HG03064 (cell line): ENCODE measurements at regions not wholly inside any gene's neighbourhood (a gene's known extent, or its start where the extent isn't known, plus 50 kb on each side); places are given as distances from the start of the nearest gene placed in this dataset.
"Not testable (repeated sequence)": the region's sequence is repeated elsewhere in the genome, so short reads cannot be mapped to it uniquely, and the experiment has no call there.

Source experiments
- ATAC-seq: cut with Tn5 transposase; IDR thresholded peaks from one replicate; pipeline ENCODE4 v1.9.1; 2021; ENCODE audit warnings: low read depth; ENCODE audit not compliant: unreplicated experiment

DNA sequence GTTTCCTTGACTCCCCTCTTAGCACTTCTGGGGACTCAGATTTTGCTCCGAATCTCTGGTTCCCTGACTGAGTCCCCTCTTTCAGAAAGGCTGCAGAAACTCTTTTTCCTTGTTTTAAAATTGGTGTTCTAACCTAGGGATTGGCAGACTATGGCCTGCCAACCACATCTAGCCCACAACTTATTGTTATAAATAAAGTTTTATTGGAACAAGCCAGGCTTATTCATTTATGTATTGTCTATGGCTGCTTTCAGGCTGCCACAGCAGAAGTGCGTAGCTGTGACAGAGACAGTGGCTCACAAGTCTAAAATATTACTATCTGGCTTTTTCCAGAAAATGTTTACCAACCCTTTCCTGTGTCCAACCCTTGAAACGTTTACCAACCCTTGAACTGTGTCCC is 81.7 kb downstream of the IER5 start:
- no peak for ATAC-seq

DNA sequence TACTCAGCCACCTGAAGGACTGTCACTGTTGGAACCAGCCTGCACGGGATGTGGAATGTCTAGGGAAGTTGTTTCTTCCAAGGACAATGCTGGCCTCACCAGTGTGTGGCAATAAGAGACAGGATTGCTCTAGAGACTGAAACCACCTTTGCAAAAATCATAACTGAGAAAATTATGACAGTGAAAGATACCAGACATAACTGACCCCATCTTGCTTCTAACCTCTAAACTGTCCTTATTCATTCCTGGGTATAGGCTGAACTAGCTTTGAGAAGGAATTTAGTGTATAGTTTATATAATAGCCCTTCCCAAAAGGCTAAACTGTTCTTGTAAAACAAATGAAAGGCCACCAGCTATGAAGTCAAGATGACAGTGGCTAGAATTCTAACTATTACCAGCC is 83.6 kb downstream of the IER5 start:
- ATAC-seq: no peak

DNA sequence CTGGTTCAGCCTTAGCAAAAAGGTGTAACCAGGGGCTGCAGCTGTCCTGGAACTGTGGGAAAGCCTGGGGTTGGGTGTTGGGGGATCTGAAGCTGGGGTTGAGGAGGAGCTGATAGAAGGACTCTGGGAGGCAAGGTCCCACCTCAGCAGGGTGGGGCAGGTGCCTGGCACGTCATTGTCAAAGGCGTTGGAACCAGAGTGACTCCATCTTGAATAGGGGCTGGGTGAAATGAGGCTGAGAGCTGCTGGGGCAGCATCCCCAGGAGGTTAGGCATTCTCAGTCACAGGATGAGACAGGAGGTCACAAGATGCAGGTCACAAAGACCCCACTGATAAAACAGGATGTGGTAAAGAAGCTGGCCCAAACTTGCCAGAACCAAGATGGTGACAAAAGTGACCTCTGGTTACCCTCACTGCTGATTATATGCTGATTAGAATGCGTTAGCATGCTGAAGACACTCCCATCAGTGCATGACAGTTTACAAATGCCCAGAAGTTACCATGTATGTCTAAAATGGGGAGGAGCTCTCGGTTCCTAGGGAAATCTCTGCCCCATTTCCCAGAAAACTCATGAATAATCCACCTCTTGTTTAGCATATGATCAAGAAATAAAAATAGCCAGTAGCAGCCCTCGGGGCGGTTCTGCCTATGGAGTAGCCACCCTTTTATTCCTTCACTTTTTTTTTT is 85.4 kb downstream of the IER5 start:
- no peak for ATAC-seq

DNA sequence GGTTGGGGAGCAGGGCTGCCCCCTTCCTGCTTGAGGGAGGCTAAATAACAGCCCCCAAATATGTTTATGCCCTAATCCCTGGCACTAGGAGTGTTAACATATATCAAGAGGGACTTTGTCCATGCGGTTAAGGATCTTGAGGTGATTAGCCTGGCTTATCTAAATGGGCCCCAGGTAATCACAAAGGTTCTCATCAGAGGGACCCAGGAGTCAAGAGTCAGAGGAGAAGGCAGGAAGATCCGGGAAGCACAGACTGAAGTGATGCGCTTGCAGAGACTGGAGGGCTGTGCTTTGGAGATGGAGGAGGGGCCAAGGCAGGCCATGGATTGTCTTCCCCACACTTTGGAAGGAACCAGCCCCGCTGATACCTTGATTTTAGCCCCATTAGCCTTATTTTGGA is 86.4 kb downstream of the IER5 start:
- no peak for ATAC-seq

DNA sequence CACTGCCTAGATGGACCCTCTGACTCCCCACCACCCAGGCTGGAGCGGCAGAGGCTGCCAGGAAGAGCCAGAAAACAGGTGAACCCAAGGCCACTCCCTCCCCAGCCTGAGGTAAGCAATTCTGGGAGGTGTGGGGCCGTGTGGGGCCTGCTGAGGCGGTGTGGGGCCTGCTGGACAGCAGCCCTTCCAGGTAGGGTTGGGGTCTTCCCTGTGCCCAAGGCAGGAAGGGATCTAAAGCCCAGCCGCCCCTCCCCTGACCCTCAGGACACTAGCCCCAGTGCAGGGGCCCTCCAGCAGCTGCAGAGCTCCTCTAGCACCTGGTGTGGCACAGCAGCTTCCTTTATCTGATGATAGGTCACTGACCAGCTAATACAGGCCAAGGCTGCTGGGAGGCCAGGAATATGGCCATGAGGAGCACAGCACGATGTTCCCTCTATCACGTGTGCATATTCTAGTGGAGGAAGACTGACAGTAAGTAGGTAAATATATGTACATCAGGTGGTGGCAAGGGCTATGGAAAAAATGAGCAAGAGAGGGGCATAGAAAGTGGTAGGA is 86.9 kb downstream of the IER5 start:
- ATAC-seq: no peak

DNA sequence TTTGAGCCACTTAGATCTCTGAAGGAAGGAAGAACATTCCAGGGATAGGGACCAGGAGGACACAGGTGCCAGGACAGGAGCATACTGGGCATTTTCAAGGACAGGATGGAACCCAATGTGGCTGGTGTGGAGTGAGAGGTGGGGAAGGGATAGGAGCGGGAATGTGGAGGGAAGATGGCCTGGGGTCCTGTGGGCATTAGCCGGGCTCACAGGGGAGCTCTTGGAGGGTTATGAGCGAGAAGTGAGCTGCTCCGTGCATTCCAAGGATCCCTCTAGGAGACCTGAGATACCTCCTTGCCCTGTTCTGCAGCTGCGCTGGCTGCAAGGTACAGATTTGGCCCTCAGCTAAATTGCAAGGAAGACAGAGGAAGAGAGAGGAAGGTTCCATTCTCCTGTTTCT is 87.5 kb downstream of the IER5 start:
- no peak for ATAC-seq

DNA sequence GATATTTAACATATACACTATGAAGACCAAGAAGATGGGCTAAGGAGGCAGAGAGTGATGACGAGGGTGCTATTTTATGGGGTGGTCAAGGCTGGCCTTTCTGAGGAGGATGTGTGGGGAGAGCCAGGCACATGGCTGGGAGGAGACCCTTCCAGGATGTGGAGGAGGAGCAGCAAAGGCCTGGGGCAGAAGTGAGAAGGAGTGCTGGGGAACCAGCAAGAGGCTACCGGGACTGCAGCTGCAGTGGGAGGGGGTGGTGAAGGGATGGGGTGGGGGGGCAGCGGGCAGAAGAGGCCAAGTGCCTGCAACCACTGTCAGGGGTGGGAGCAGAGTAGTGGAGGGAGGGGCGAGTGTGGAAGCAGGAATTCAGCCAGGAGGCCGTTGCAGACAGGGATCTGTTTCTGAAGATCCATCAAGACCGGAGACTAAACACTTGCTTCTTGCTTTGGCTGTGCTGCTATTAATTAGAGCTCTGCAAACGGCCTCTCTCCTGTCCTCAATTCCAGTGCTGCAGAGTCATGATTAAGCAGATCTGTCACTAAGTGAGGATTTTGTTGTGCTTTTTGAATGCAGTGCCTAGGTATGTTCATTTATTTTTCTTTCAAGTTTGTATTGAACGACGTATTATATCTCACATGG is 89.9 kb downstream of the IER5 start:
- ATAC-seq: no peak

DNA sequence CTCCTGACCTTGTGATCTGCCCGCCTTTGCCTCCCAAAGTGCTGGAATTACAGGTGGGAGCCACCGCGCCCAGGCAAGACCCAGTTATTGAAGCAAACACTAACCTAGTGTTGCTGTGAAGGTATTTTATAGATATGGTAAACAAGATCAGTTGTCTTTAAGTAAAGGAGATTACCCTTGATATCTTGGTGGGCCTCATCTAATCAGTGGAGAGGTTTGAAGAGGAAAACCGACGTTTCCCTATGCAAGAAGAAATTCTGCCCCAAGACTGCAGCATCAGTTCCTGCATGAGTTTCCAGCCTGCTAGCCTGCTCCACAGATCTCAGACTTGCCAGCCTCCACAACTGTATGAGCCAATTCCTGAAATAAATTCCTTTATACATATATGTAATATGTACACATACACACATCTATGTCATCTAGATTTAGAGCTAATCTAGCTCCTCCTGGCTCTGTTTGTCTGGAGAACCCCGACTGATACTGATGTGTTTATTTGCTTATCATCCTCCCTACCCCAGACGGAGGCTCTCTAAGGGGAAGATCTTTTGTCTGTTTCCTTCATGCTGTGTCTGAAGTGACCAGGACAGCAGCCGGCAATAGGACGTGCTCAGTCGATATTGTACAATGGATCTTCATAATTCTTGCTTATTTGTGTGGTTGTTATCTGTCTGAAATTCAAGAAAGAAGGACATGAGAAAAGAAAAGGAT is 90.9 kb downstream of the IER5 start:
- no peak for ATAC-seq

DNA sequence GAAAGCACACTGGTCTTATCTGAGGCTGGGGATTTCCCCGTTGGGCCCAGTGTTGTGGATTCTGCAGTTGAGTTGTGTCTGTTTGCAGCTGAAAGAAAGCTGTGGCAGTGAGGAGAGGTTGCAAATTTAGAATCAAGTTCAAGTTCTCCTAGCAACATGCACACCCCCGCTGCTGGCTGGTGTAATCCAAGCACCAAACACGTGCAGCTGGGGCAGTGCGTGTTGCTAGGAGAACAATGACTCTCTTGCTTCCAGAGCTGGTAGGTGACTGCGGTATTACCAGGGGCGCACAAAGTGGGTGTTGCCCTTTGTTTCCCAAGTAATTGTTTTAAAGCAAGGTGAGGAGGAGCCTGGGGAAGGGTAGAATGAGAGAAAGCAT is 91.5 kb downstream of the IER5 start:
- no peak for ATAC-seq

DNA sequence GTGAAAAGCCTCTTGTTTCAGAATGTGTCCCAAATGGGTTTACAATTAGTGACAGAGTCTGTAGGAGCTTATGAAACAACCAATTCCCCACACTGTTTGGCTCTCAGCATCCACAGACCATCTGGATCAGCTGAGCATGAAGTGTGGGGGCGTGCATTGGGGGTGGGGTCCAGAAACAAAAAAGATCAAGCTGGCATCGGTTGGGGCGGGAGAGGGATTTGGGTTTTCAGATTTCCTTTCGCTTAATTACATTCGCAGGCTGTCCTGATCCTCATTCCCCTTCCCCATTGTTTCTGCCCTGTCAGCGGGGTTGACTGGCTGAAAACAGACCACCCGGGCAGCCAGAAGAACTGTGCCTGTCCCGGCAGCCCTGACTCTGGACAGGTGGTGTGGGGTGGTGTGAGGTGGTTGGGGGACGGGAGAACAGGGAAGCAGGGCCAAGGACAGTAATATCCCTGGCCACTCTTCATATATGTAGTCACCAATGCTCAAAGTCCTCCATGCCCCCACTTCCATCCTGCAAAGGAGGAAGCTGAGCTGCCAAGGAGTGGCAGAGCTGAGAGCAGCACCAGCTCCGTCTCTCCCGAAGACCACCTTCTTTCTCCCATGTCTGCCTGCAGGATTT is 92.0 kb downstream of the IER5 start:
- no peak for ATAC-seq

DNA sequence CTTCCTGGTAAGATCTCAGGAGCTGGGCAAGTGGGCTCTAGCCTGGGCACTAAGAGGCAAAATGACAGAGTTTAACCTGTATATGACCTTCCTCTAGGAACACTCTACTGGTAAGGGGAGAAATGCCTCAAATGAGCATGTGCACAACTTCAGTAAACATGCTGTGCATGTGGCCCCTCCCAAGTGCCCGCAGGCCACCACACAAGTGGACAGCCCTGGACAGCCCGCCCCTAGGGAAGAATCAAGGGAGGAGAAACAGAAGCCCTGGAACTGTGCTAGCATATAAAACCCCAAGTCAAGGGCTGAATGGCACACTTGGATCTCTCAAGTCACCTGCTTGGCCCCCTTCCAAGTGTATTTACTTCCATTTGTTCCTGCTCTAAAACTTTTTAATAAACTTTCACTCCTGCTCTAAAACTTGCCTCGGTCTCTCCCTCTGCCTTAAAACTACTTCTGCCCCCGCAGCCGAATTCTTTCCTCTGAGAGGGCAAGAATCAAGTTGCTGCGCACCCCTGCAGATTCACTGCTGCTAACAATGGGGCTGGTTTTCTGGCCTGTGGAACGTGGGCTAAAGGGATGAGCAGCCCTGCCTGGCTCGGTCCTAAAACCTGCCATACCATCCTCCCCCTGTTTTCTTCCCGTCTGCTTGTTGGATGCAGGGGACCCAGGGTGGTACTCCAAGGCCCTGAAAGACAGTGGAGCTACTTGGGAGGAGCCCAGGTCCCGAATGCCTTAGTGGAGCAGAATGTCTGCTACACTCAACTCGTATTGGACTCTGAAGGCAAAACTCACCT is 93.5 kb downstream of the IER5 start:
- ATAC-seq: no peak

DNA sequence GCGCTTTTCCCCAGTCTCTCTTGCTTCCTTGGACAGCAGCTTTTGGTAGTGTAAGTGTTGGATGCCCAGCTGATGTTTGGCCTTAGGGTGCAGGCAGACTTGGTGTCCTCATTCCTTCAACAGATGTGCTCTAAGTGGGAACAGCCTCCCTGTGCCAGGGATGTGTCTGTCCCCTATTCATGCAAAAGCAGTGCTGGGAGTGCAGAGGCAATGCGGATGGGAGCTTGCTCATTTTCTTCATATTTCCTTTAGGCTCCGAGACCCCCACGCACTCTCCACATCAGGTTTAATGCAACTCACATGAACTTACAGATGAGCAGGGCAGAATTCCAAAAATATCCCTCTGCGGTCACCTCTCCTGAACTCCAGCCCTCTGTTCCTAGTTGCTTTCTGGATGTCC is 96.1 kb downstream of the IER5 start:
- ATAC-seq: no peak

DNA sequence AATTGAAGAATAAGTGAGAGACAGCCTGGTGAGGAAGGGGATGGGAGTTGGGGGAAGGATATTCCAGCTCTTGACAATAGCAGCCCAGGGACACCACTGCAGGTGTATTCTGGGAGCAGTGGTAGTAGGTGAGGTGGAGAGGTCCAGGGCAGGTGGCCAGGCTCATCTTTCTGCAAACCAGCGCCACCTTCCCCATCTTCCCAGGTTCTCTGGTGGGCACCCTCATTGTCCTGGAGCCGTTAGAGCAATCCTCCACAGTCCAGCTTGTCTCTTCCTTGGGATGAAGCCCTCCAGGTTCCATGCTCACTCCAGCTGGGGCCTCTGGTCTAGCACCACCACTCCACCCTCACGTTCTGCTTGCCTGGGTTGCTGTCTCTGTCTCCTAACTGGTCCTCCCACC is 97.0 kb downstream of the IER5 start:
- no peak for ATAC-seq

DNA sequence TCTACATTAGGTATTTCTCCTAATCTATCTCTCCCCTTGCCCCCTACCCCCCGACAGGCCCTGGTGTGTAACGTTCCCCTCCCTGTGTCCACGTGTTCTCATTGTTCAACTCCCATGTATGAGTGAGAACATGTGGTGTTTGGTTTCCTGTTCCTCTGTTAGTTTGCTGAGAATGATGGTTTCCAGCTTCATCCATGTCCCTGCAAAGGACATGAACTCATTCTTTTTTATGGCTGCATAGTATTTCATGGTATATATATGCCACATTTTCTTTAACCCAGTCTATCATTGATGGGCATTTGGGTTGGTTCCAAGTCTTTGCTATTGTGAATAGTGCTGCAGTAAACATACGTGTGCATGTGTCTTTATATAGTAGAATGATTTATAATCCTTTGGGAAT is 97.6 kb downstream of the IER5 start:
- ATAC-seq: not testable (repeated sequence)

DNA sequence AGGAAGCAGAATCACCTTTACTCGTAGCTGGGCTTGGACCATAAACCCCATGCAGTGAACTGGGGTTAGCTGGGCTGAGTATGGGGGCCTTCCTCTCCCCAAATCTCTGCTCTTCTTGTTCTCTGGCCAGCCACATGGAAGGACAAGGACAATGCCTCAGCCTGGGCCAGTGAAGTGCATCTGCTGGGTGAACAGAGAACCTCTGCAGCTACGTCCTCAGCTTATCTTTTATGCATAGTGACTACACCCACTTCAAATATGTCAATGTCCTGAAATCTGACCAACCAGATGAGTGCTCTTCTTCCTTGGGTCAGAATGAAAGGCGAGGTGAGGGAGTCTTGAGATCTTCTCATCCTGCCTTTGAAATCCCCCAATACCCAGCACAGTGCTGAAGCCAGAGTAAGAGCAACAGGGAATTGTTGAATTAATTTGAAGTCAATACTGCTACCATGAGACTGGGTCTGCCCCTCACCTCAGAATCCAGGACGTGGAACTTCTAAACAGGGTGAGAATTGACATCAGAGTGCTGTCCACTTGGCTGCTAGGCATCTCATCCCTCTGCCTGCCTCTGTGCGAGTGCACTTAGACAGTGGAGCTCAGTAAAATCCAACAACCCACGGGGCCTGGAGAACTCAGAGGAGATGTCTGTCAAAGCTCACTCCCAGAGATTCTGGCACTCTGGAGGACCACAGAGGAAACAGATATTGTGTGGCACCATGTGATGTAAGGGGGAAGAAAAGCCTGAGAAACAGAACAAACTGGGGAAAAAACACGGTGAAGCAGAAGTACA is 99.0 kb downstream of the IER5 start:
- ATAC-seq: no peak

DNA sequence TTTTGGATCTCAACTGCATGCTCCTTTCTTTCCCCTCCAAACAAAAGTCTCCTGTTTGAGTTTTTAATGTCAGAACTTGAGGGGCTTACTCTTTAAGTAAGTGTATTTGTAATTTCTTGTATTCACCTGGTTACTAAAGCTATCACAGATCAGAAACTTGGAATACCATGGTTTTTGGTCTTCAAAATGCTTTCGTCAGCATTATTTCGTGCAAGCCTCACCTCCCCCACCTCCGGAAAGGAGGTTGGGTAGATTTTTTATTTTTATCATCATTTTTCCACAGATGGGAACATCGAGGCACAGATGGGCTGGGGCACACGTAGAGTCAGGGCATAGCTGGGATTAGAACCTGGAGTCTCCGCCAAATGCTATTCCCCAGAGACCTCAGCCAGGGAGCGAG is 100.7 kb downstream of the IER5 start:
- no peak for ATAC-seq

DNA sequence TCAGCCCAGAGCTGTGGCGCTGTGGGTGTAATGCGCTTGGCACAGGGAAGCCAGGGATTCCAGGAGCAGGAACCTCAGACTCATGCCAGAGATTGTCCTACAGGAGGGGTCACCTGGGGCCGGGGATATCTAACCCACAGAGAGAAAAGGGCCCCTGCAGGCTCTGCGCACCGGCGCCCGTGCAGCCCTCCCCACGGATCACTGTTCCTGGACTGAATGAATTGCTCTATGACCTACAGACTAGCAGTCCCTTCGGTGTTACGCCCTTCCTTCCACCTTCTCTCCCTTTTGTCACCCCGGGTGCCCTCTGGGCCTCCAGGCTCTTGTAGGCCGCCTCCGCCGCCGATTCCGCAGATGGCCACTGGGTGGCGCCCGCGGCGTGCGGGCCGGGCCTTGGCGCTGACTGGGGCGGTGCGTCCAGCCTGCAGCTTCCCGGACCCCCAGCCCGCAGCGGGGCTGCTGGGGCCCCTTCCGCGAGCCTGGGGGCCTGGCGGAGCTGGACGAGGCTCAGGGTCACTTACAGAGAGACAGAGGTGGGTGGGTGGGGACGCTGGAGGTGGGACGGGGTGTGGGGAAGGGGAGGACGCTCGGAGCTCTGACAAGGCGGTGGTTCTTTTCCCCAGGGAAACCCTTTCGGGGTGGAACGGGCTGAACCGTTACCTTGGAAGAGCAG is 101.3 kb downstream of the IER5 start:
- ATAC-seq: no peak

DNA sequence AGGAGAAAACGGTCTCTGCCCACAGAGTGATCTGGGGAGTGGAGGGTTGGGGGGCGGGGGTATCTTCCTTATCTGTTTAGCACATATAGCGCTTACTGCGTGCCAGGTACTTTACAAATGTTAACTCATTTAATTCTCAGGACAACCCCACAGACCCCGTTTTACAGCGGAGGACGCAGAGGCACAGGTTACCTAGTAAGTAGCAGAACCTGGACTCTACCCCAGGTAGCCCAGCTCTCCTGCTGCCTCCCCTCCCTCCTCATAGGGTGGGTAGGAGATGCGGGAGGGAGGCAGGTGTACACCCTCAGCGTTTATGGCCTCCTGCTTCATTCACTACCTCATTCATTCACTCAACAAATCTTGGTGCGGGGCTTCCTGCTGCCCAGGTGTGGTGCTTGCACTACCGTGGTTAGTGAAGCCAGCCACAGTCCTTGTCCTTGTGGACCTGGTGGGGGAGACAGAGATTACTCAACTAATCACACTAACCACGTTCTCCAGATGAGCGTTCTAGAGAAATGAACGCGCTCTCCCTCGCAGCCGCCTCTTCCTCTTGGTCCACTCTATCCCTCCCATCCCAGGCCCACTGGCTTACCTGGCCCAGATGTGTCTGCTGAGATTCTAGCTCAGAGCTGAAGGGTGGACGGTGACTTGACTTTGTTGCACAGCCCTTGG is 102.0 kb downstream of the IER5 start:
- no peak for ATAC-seq
